DND-41 (cell line): ENCODE measurements at regions not wholly inside any gene's neighbourhood (a gene's known extent, or its start where the extent isn't known, plus 50 kb on each side); places are given as distances from the start of the nearest gene placed in this dataset.

Source experiments
- CTCF ChIP-seq: IDR thresholded peaks from 2 replicates; pipeline ENCODE4 v1.5.1; 2012; ENCODE audit warnings: borderline replicate concordance, low read length, moderate library complexity, mild to moderate bottlenecking; ENCODE audit not compliant: poor library complexity, severe bottlenecking; ENCODE audit errors: extremely low read depth
- EZH2 ChIP-seq: IDR thresholded peaks from 3 replicates; pipeline ENCODE4 v1.6.1; 2012; ENCODE audit warnings: borderline replicate concordance, low read depth, mild to moderate bottlenecking, moderate library complexity, low read length, inconsistent platforms; ENCODE audit not compliant: severe bottlenecking

GRCh38 chr17:55629995-55630394, 92.7 kb downstream of the TMEM100 start:
- TF ChIP-seq CTCF (no peak), EZH2 (no peak)
